Astrocyte (in vitro differentiated cells and primary cell): ENCODE measurements at regions not wholly inside any gene's neighbourhood (a gene's known extent, or its start where the extent isn't known, plus 50 kb on each side); places are given as distances from the start of the nearest gene placed in this dataset.
"Not testable (repeated sequence)": the region's sequence is repeated elsewhere in the genome, so short reads cannot be mapped to it uniquely, and the experiment has no call there.

Source experiments
- DNase-seq: peaks from one replicate; pipeline ENCODE4 v3.0.0-alpha.2; 2010; ENCODE audit warnings: low read depth
- FAIRE-seq: peaks from 2 replicates; lab custom pipeline; 2011; peaks lifted over from hg19 to GRCh38; lab: Jason Lieb, UNC
- H2AFZ ChIP-seq: 2 replicates; pipeline ENCODE4 v1.6.0; 2012; ENCODE audit warnings: low read depth, low read length, inconsistent platforms
- H3K27ac ChIP-seq: 2 replicates; pipeline ENCODE4 v1.5.1; 2011; ENCODE audit warnings: low read depth, low read length, inconsistent platforms
- H3K27me3 ChIP-seq: 2 replicates; pipeline ENCODE4 v1.6.0; 2011; ENCODE audit warnings: low read length, inconsistent platforms; ENCODE audit not compliant: insufficient read depth
- H3K36me3 ChIP-seq: 2 replicates; pipeline ENCODE4 v1.5.1; 2011; ENCODE audit warnings: low read length, inconsistent platforms; ENCODE audit not compliant: insufficient read depth
- H3K4me1 ChIP-seq: 2 replicates; pipeline ENCODE4 v1.5.1; 2011; ENCODE audit warnings: low read length, inconsistent platforms; ENCODE audit not compliant: insufficient read depth
- H3K4me2 ChIP-seq: 2 replicates; pipeline ENCODE4 v1.6.0; 2012; ENCODE audit warnings: low read length, inconsistent platforms
- H3K4me3 ChIP-seq: 2 replicates; pipeline ENCODE4 v1.5.1; 2011; ENCODE audit warnings: low read depth, mild to moderate bottlenecking, low read length, inconsistent platforms; ENCODE audit not compliant: insufficient read depth
- H3K79me2 ChIP-seq: 2 replicates; pipeline ENCODE4 v1.6.0; 2012; ENCODE audit warnings: mild to moderate bottlenecking, low read length, inconsistent platforms; ENCODE audit not compliant: insufficient read depth
- H3K9ac ChIP-seq: 2 replicates; pipeline ENCODE4 v1.6.0; 2012; ENCODE audit warnings: mild to moderate bottlenecking, low read length, inconsistent platforms
- H3K9me3 ChIP-seq: 2 replicates; pipeline ENCODE4 v1.5.1; 2012; ENCODE audit warnings: low read depth, mild to moderate bottlenecking, low read length, inconsistent platforms; ENCODE audit not compliant: insufficient read depth
- H4K20me1 ChIP-seq: 2 replicates; pipeline ENCODE4 v1.6.0; 2012; ENCODE audit warnings: low read length, inconsistent platforms; ENCODE audit not compliant: insufficient read depth
- H3K27ac Mint-ChIP-seq: one replicate; pipeline ENCODE4 v1.8.0; 2021; ENCODE audit warnings: mild to moderate bottlenecking, mixed read lengths; ENCODE audit not compliant: unreplicated experiment
- H3K27me3 Mint-ChIP-seq: one replicate; pipeline ENCODE4 v1.8.0; 2021; ENCODE audit warnings: low read depth, mixed read lengths; ENCODE audit not compliant: unreplicated experiment
- H3K36me3 Mint-ChIP-seq: one replicate; pipeline ENCODE4 v1.8.0; 2021; ENCODE audit warnings: low read depth, mixed read lengths; ENCODE audit not compliant: unreplicated experiment
- H3K4me1 Mint-ChIP-seq: one replicate; pipeline ENCODE4 v1.8.0; 2021; ENCODE audit warnings: low read depth, mixed read lengths; ENCODE audit not compliant: unreplicated experiment
- H3K4me3 Mint-ChIP-seq: one replicate; pipeline ENCODE4 v1.8.0; 2021; ENCODE audit warnings: mild to moderate bottlenecking, moderate library complexity, mixed read lengths; ENCODE audit not compliant: unreplicated experiment
- H3K9me3 Mint-ChIP-seq: one replicate; pipeline ENCODE4 v1.8.0; 2021; ENCODE audit warnings: mild to moderate bottlenecking, mixed read lengths; ENCODE audit not compliant: unreplicated experiment
- EZH2 ChIP-seq: IDR thresholded peaks from 2 replicates; pipeline ENCODE4 v1.6.1; 2012; ENCODE audit warnings: mild to moderate bottlenecking, low read length, inconsistent platforms; ENCODE audit not compliant: insufficient read depth
- TF ChIP-seq, protein P1 (sequence below): IDR thresholded peaks from 2 replicates; pipeline ENCODE4 v1.5.1; 2011; ENCODE audit warnings: low read depth, mild to moderate bottlenecking, inconsistent platforms, low read length, moderate library complexity; ENCODE audit not compliant: insufficient read depth

- Mint-ChIP-seq H3K36me3 (no peaks in the 10 kb centered on the region), H3K4me1 (peaks cover 8% of the 10 kb centered on the region), H3K27ac (no peak overlapping the region), H3K4me3 (no peak overlapping the region), H3K9me3 (no peaks in the 10 kb centered on the region), H3K27me3 (peaks cover 3% of the 10 kb centered on the region)
- Histone ChIP-seq H3K27me3 (no peaks in the 10 kb centered on the region), H3K27ac (no peak overlapping the region), H4K20me1 (no peaks in the 10 kb centered on the region), H3K36me3 (no peaks in the 10 kb centered on the region), H3K4me2 (no peak overlapping the region), H2AFZ (no peak overlapping the region), H3K4me1 (peaks cover 12% of the 10 kb centered on the region), H3K9ac (no peak overlapping the region), H3K9me3 (no peaks in the 10 kb centered on the region), H3K79me2 (no peaks in the 10 kb centered on the region), H3K4me3 (no peak overlapping the region)
- peak; percentile 29 for FAIRE-seq
- no peak for DNase-seq
- TF ChIP-seq, protein P1, sequence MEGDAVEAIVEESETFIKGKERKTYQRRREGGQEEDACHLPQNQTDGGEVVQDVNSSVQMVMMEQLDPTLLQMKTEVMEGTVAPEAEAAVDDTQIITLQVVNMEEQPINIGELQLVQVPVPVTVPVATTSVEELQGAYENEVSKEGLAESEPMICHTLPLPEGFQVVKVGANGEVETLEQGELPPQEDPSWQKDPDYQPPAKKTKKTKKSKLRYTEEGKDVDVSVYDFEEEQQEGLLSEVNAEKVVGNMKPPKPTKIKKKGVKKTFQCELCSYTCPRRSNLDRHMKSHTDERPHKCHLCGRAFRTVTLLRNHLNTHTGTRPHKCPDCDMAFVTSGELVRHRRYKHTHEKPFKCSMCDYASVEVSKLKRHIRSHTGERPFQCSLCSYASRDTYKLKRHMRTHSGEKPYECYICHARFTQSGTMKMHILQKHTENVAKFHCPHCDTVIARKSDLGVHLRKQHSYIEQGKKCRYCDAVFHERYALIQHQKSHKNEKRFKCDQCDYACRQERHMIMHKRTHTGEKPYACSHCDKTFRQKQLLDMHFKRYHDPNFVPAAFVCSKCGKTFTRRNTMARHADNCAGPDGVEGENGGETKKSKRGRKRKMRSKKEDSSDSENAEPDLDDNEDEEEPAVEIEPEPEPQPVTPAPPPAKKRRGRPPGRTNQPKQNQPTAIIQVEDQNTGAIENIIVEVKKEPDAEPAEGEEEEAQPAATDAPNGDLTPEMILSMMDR, result no peak
Observed at GRCh38 chr20:4468114-4468513, 218.1 kb upstream of the PRNP start.

DNA sequence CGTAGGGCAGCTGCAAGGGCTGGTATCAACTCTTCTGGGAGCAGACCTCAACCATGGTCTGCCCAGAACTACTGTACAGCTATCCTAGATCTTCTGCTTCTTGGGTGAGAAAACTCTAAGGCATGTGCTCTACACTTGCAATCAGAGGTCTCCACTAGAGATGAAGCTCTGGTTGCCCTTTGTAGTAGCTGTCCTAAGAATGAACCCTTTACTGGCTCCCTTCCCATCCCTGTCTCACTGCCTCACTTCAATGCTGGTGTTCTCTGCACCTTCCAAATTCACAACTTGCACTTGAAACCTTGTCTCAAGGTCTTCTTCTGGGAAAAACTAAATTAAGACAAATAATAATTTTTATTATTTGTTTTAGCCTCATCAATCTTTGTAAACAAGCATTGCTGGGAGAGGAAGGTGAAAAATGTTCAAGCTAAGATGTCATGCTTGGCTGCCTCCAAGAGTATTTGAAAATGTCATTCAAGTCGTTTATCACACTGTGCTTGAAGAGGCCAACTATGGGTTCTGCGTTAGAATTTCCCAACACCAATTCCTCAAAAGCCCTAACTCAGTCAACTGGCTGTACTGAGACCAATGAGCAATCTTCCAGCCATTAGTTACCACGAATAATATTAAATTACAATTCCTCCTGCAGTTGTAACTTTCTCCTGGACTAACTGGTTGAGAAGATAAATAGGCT, 216.9 kb upstream of the ADRA1D start:
- H3K9ac ChIP-seq, result no peak overlapping the region
- no peaks in the 10 kb centered on the region for H4K20me1 ChIP-seq
- H3K36me3 ChIP-seq, result no peaks in the 10 kb centered on the region
- H3K27ac ChIP-seq, result no peak overlapping the region
- TF ChIP-seq, protein P1, result no peak
- H3K79me2 ChIP-seq, result no peaks in the 10 kb centered on the region
- Mint-ChIP-seq H3K27me3 (no peaks in the 10 kb centered on the region), H3K4me3 (no peak overlapping the region), H3K27ac (no peak overlapping the region), H3K36me3 (no peaks in the 10 kb centered on the region), H3K4me1 (peaks cover 8% of the 10 kb centered on the region), H3K9me3 (no peaks in the 10 kb centered on the region)
- H3K4me3 ChIP-seq, result no peak overlapping the region
- peaks cover 12% of the 10 kb centered on the region for H3K4me1 ChIP-seq
- DNase-seq (peak; percentile 73), FAIRE-seq (no peak)
- H3K27me3 ChIP-seq, result no peaks in the 10 kb centered on the region
- H2AFZ ChIP-seq, result no peak overlapping the region
- H3K4me2 ChIP-seq, result no peak overlapping the region
- H3K9me3 ChIP-seq, result no peaks in the 10 kb centered on the region

DNA sequence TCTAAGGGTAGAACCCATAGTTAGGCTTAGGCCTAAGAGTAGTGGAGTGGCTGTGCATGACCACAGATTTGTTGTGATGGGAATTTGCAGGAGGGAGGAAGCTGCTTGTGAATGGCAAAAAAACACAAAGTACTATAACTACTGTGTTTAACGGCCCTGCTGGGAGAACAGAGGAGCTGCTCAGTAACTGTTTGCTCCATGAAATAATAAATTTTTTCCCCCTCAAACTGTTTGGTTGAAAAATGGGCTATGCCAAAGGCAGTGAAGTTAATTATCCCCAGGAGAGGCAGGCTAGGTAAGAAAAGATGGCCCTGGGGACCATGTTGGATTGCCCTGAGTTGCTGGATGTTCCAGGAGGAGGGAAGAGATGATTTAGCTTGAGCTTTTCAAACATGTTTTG, 216.1 kb upstream of the ADRA1D start:
- Histone ChIP-seq H3K4me1 (peaks cover 4% of the 10 kb centered on the region), H2AFZ (no peak overlapping the region), H3K4me3 (no peak overlapping the region), H3K27me3 (no peaks in the 10 kb centered on the region), H4K20me1 (no peaks in the 10 kb centered on the region), H3K9me3 (no peaks in the 10 kb centered on the region), H3K4me2 (no peak overlapping the region), H3K27ac (no peak overlapping the region), H3K9ac (no peak overlapping the region), H3K79me2 (no peaks in the 10 kb centered on the region), H3K36me3 (no peaks in the 10 kb centered on the region)
- no peaks in the 10 kb centered on the region for H3K36me3 Mint-ChIP-seq
- FAIRE-seq, result no peak
- peaks cover 4% of the 10 kb centered on the region for H3K4me1 Mint-ChIP-seq
- H3K27ac Mint-ChIP-seq, result no peak overlapping the region
- DNase-seq, result no peak
- no peak for TF ChIP-seq EZH2
- TF ChIP-seq, protein P1, result no peak
- no peaks in the 10 kb centered on the region for H3K27me3 Mint-ChIP-seq
- no peaks in the 10 kb centered on the region for H3K9me3 Mint-ChIP-seq
- no peak overlapping the region for H3K4me3 Mint-ChIP-seq

- not testable (repeated sequence) for H3K79me2 ChIP-seq, H3K27me3 ChIP-seq, H2AFZ ChIP-seq, H3K27me3 Mint-ChIP-seq, H3K4me1 ChIP-seq, H3K36me3 Mint-ChIP-seq, H3K9me3 Mint-ChIP-seq, H3K4me3 Mint-ChIP-seq, H3K9ac ChIP-seq, FAIRE-seq, H3K27ac ChIP-seq, H3K4me1 Mint-ChIP-seq, H3K4me3 ChIP-seq, H3K9me3 ChIP-seq, H3K36me3 ChIP-seq, H3K4me2 ChIP-seq, H4K20me1 ChIP-seq, H3K27ac Mint-ChIP-seq, DNase-seq
Observed at GRCh38 chr20:4462801-4463200, 213.7 kb upstream of the ADRA1D start.
